ENCODE measurements at regions not wholly inside any gene's neighbourhood (a gene's known extent, or its start where the extent isn't known, plus 50 kb on each side); places are given as distances from the start of the nearest gene placed in this dataset.

GRCh38 chr5:58046371-58046770, 413.5 kb downstream of the PLK2 start:
- FAIRE-seq (no peak), DNase-seq (ENCODE audit: low read depth) (no peak)
- Mint-ChIP-seq H3K27me3 (ENCODE audit: low read depth, unreplicated experiment) (no peaks in the 10 kb centered on the region), H3K36me3 (ENCODE audit: low read depth, unreplicated experiment) (no peaks in the 10 kb centered on the region), H3K27ac (ENCODE audit: unreplicated experiment) (no peak overlapping the region), H3K4me3 (ENCODE audit: unreplicated experiment) (no peak overlapping the region), H3K4me1 (ENCODE audit: low read depth, unreplicated experiment) (no peaks in the 10 kb centered on the region), H3K9me3 (ENCODE audit: unreplicated experiment) (no peaks in the 10 kb centered on the region)
- H3K4me3 ChIP-seq (ENCODE audit: insufficient read depth, low read depth, low read length): no peak overlapping the region
- no peaks in the 10 kb centered on the region for H4K20me1 ChIP-seq (ENCODE audit: insufficient read depth, low read length)
- no peak overlapping the region for H3K4me2 ChIP-seq (ENCODE audit: low read length)
- H3K4me1 ChIP-seq (ENCODE audit: insufficient read depth, low read length): no peaks in the 10 kb centered on the region
- H3K79me2 ChIP-seq (ENCODE audit: insufficient read depth, low read length): no peaks in the 10 kb centered on the region
- no peaks in the 10 kb centered on the region for H3K27me3 ChIP-seq (ENCODE audit: insufficient read depth, low read length)
- H2AFZ ChIP-seq (ENCODE audit: low read depth, low read length): no peak overlapping the region
- H3K27ac ChIP-seq (ENCODE audit: low read depth, low read length): no peak overlapping the region
- no peaks in the 10 kb centered on the region for H3K36me3 ChIP-seq (ENCODE audit: insufficient read depth, low read length)
- H3K9me3 ChIP-seq (ENCODE audit: insufficient read depth, low read depth, low read length): no peaks in the 10 kb centered on the region
- TF ChIP-seq CTCF (IDR thresholded peaks at IDR 0.05; ENCODE audit: insufficient read depth, low read depth, low read length): no peak
- no peak for TF ChIP-seq EZH2 (IDR thresholded peaks at IDR 0.05; ENCODE audit: insufficient read depth, low read length)
- no peak overlapping the region for H3K9ac ChIP-seq (ENCODE audit: low read length)

- H4K20me1 ChIP-seq (ENCODE audit: insufficient read depth, low read length): no peaks in the 10 kb centered on the region
- no peak overlapping the region for H2AFZ ChIP-seq (ENCODE audit: low read depth, low read length)
- peaks cover 6% of the 10 kb centered on the region for H3K4me1 Mint-ChIP-seq (ENCODE audit: low read depth, unreplicated experiment)
- DNase-seq (ENCODE audit: low read depth): no peak
- H3K9ac ChIP-seq (ENCODE audit: low read length): no peak overlapping the region
- no peaks in the 10 kb centered on the region for H3K27me3 ChIP-seq (ENCODE audit: insufficient read depth, low read length)
- H3K4me2 ChIP-seq (ENCODE audit: low read length): no peak overlapping the region
- no peak overlapping the region for H3K4me3 ChIP-seq (ENCODE audit: insufficient read depth, low read depth, low read length)
- H3K36me3 ChIP-seq (ENCODE audit: insufficient read depth, low read length): no peaks in the 10 kb centered on the region
- H3K79me2 ChIP-seq (ENCODE audit: insufficient read depth, low read length): no peaks in the 10 kb centered on the region
- no peaks in the 10 kb centered on the region for H3K4me1 ChIP-seq (ENCODE audit: insufficient read depth, low read length)
- TF ChIP-seq EZH2 (IDR thresholded peaks at IDR 0.05; ENCODE audit: insufficient read depth, low read length): no peak
- no peaks in the 10 kb centered on the region for H3K9me3 ChIP-seq (ENCODE audit: insufficient read depth, low read depth, low read length)
- H3K27ac ChIP-seq (ENCODE audit: low read depth, low read length): no peak overlapping the region
- no peaks in the 10 kb centered on the region for H3K36me3 Mint-ChIP-seq (ENCODE audit: low read depth, unreplicated experiment)
- H3K27ac Mint-ChIP-seq (ENCODE audit: unreplicated experiment): no peak overlapping the region
- no peak for FAIRE-seq
- H3K27me3 Mint-ChIP-seq (ENCODE audit: low read depth, unreplicated experiment): no peaks in the 10 kb centered on the region
- no peak overlapping the region for H3K4me3 Mint-ChIP-seq (ENCODE audit: unreplicated experiment)
- no peaks in the 10 kb centered on the region for H3K9me3 Mint-ChIP-seq (ENCODE audit: unreplicated experiment)
These were observed 415.7 kb downstream of the PLK2 start for GRCh38 chr5:58044166-58044565.

GRCh38 chr5:58043032-58043945, 416.6 kb downstream of the PLK2 start:
- no peaks in the 10 kb centered on the region for H3K36me3 Mint-ChIP-seq (ENCODE audit: low read depth, unreplicated experiment)
- H3K4me3 ChIP-seq (ENCODE audit: insufficient read depth, low read depth, low read length): no peak overlapping the region
- H3K4me1 ChIP-seq (ENCODE audit: insufficient read depth, low read length): no peaks in the 10 kb centered on the region
- DNase-seq (ENCODE audit: low read depth) (peak; percentile 44), FAIRE-seq (no peak)
- no peaks in the 10 kb centered on the region for H4K20me1 ChIP-seq (ENCODE audit: insufficient read depth, low read length)
- H3K36me3 ChIP-seq (ENCODE audit: insufficient read depth, low read length): no peaks in the 10 kb centered on the region
- no peak overlapping the region for H3K9ac ChIP-seq (ENCODE audit: low read length)
- TF ChIP-seq CTCF (IDR thresholded peaks at IDR 0.05; ENCODE audit: insufficient read depth, low read depth, low read length) (no peak), EZH2 (IDR thresholded peaks at IDR 0.05; ENCODE audit: insufficient read depth, low read length) (no peak)
- no peak overlapping the region for H2AFZ ChIP-seq (ENCODE audit: low read depth, low read length)
- no peaks in the 10 kb centered on the region for H3K79me2 ChIP-seq (ENCODE audit: insufficient read depth, low read length)
- H3K9me3 ChIP-seq (ENCODE audit: insufficient read depth, low read depth, low read length): no peaks in the 10 kb centered on the region
- no peak overlapping the region for H3K27ac Mint-ChIP-seq (ENCODE audit: unreplicated experiment)
- no peak overlapping the region for H3K27ac ChIP-seq (ENCODE audit: low read depth, low read length)
- no peaks in the 10 kb centered on the region for H3K27me3 Mint-ChIP-seq (ENCODE audit: low read depth, unreplicated experiment)
- no peak overlapping the region for H3K4me3 Mint-ChIP-seq (ENCODE audit: unreplicated experiment)
- H3K4me1 Mint-ChIP-seq (ENCODE audit: low read depth, unreplicated experiment): peaks cover 6% of the 10 kb centered on the region
- H3K4me2 ChIP-seq (ENCODE audit: low read length): no peak overlapping the region
- H3K9me3 Mint-ChIP-seq (ENCODE audit: unreplicated experiment): no peaks in the 10 kb centered on the region
- no peaks in the 10 kb centered on the region for H3K27me3 ChIP-seq (ENCODE audit: insufficient read depth, low read length)
